ENCODE measurements at regions not wholly inside any gene's neighbourhood (a gene's known extent, or its start where the extent isn't known, plus 50 kb on each side); places are given as distances from the start of the nearest gene placed in this dataset.

DNA sequence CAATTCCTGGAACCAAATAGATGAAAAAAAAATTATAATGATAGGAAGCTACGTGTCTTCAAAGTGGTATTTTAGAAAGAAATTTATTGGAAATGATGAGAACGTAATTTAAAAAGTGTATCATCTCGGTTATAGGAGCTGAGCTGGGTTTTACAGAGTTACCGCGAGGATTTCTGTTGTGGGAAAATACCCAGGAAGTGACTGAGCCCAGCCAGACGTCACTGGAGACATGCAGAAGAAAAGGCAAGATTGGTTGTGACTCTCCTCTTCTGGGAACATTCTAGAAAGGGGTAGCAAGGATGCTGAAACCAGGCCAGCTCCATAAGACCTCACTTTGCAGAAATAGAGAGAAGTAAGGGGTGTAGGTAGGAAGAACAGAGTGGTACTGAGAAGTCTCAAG lies 95.9 kb upstream of the ADGRF1 start:
- WGBS, 2 experiments (ENCODE audit: extremely low coverage in 1 of 2, insufficient coverage in 1 of 2, insufficient read length in 1 of 2, insufficient replicate concordance in 2 of 2, low coverage in 1 of 2, low lambda C conversion rate in 2 of 2, missing lambda C conversion rate in 1 of 2) = 77 to 100% methylated on average over 3 to 6 of the region's 6 CpGs
- Histone ChIP-seq H2BK15ac (ENCODE audit: low read length) (no peak overlapping the region), H3K36me3 (ENCODE audit: control insufficient read depth in 2 of 4, insufficient read depth in 4 of 4, low read length in 3 of 4) (no peaks in the 10 kb centered on the region; a peak in 1 of 8 replicates), H2BK20ac (ENCODE audit: low read length) (no peak overlapping the region), H3K23ac (ENCODE audit: insufficient read length) (no peak overlapping the region), H3K27me3 (replicated peaks in 1 of 4; ENCODE audit: control insufficient read depth in 3 of 4, extremely low read depth in 1 of 4, insufficient read depth in 3 of 4, low read length in 3 of 4) (no peaks in the 10 kb centered on the region), H3K4me3 (ENCODE audit: extremely low read depth in 1 of 4, insufficient read depth in 2 of 4, low read depth in 3 of 4, low read length in 4 of 4) (no peak overlapping the region), H3K9me3 (ENCODE audit: insufficient read depth in 2 of 2, low read depth in 1 of 2, low read length in 1 of 2) (no peaks in the 10 kb centered on the region), H3K4ac (replicated peaks; ENCODE audit: insufficient read length, low read depth, low read length) (no peak overlapping the region), H3K9ac (replicated peaks in 1 of 4; ENCODE audit: extremely low read depth in 1 of 4, low read depth in 3 of 4, low read length in 3 of 4) (no peak overlapping the region), H3K14ac (ENCODE audit: insufficient read length) (no peak overlapping the region), H4K5ac (ENCODE audit: insufficient read length, low read depth, low read length) (no peak overlapping the region), H3K4me2 (ENCODE audit: insufficient read depth in 1 of 2, low read depth in 2 of 2, low read length in 2 of 2) (no peak overlapping the region), H3K79me2 (ENCODE audit: control insufficient read depth in 1 of 2, insufficient read depth in 2 of 2, low read length in 2 of 2) (no peaks in the 10 kb centered on the region), H4K20me1 (replicated peaks in 1 of 2; ENCODE audit: control insufficient read depth in 1 of 2, insufficient read depth in 2 of 2, low read length in 2 of 2) (no peaks in the 10 kb centered on the region), H3K4me1 (replicated peaks in 1 of 4; ENCODE audit: control insufficient read depth in 3 of 4, insufficient read depth in 4 of 4, low read length in 3 of 4) (peaks cover 0 to 5% (median 3%) of the 10 kb centered on the region in 4 experiments; a peak in 3 of 7 replicates), H2AFZ (ENCODE audit: low read length) (peak overlapping the region; percentile 70), H2BK12ac (ENCODE audit: low read depth, low read length) (peak overlapping the region; percentile 82; the same call in 1 of the 2 replicates), H3K23me2 (ENCODE audit: low read depth, low read length) (no peaks in the 10 kb centered on the region), H2BK120ac (replicated peaks; ENCODE audit: low read depth, low read length) (no peak overlapping the region), H2AK5ac (ENCODE audit: low read depth, low read length) (no peak overlapping the region), H3K27ac (ENCODE audit: low read depth, low read length) (no peak overlapping the region), H4K91ac (replicated peaks; ENCODE audit: insufficient read length, low read length) (no peak overlapping the region), H4K8ac (ENCODE audit: extremely low read depth, insufficient read depth, low read length) (no peak overlapping the region), H3K18ac (ENCODE audit: extremely low read depth, low read length) (no peak overlapping the region), H3K79me1 (ENCODE audit: low read depth, low read length) (no peaks in the 10 kb centered on the region), H3K56ac (replicated peaks; ENCODE audit: insufficient read length, low read depth, low read length) (no peak overlapping the region), H2BK5ac (ENCODE audit: low read depth, low read length) (no peak overlapping the region)
- ChIA-PET CTCF (ENCODE audit: partially characterized antibody) (interaction anchor here (1.1 kb wide), 1 partner anchor 115 kb away, joined by 3 read pairs; no protein-coding TSS in a partner anchor), POLR2A (ENCODE audit: partially characterized antibody) (interaction anchor here (0.7 to 1.1 kb wide), 2 partner anchors 8 kb away, joined by 3 to 5 read pairs; no protein-coding TSS in a partner anchor)
- no peak for DNase-seq (ENCODE audit: low read depth in 1 of 2, low spot score in 2 of 2)
- TF ChIP-seq CTBP2 (IDR thresholded peaks at IDR 0.05; ENCODE audit: borderline replicate concordance, insufficient read depth, insufficient read length, low read length) = no peak
- TF ChIP-seq BACH1 (IDR thresholded peaks at IDR 0.05; ENCODE audit: low read length) = no peak
- no peak for FAIRE-seq
